Epithelial cell of esophagus (primary cell): ENCODE measurements at regions not wholly inside any gene's neighbourhood (a gene's known extent, or its start where the extent isn't known, plus 50 kb on each side); places are given as distances from the start of the nearest gene placed in this dataset.

Experiments used
- DNase-seq: peaks from one replicate; pipeline ENCODE4 v3.0.0; 2010; ENCODE audit warnings: low read depth
- H3K4me3 ChIP-seq: 2 replicates; pipeline ENCODE4 v1.5.1; 2011; ENCODE audit warnings: mild to moderate bottlenecking, low read length, control low read depth
- CTCF ChIP-seq: IDR thresholded peaks from 2 replicates; pipeline ENCODE4 v1.5.1; 2011; ENCODE audit warnings: low read depth, mild to moderate bottlenecking, low read length, control low read depth, inconsistent platforms; ENCODE audit not compliant: insufficient read depth; ENCODE audit errors: missing control alignments

- TF ChIP-seq CTCF, result no peak
- H3K4me3 ChIP-seq, result no peak overlapping the region
- no peak for DNase-seq
Observed at GRCh38 chr11:27215471-27216269, 147.3 kb downstream of the CCDC34 start.

GRCh38 chr11:27214713-27215112, 148.3 kb downstream of the CCDC34 start:
- DNase-seq, result no peak
- TF ChIP-seq CTCF, result no peak
- H3K4me3 ChIP-seq, result no peak overlapping the region

- TF ChIP-seq CTCF, result no peak
- DNase-seq, result peak; percentile 86
Observed at GRCh38 chr11:27213232-27213660, 149.8 kb downstream of the CCDC34 start.

GRCh38 chr11:27212248-27212780, 150.7 kb downstream of the CCDC34 start:
- no peak overlapping the region for H3K4me3 ChIP-seq
- no peak for TF ChIP-seq CTCF
- no peak for DNase-seq

More at GRCh38 chr11:27213232-27213660, 149.8 kb downstream of the CCDC34 start:
- H3K4me3 ChIP-seq, result no peak overlapping the region

GRCh38 chr11:27211370-27212127, 151.5 kb downstream of the CCDC34 start:
- peak; percentile 41 for TF ChIP-seq CTCF
- DNase-seq, result no peak
- no peak overlapping the region for H3K4me3 ChIP-seq

- H3K4me3 ChIP-seq, result no peak overlapping the region
- DNase-seq, result no peak
- TF ChIP-seq CTCF, result no peak
Observed at GRCh38 chr11:27210531-27210930, 152.5 kb downstream of the CCDC34 start.
